GM23248 (cell line): ENCODE measurements at regions not wholly inside any gene's neighbourhood (a gene's known extent, or its start where the extent isn't known, plus 50 kb on each side); places are given as distances from the start of the nearest gene placed in this dataset.

Experiments used
- EZH2 ChIP-seq: fragments of 200-600 bp; sonication (generic); IDR thresholded peaks from 2 replicates; pipeline ENCODE4 v1.6.1; 2018; ENCODE audit warnings: antibody characterized with exemption, mild to moderate bottlenecking; ENCODE audit not compliant: insufficient read depth, poor library complexity, severe bottlenecking
- EZH2phosphoT487 ChIP-seq: fragments of 200-600 bp; sonication (generic); IDR thresholded peaks from 2 replicates; pipeline ENCODE4 v1.6.1; 2018; ENCODE audit warnings: antibody characterized with exemption, moderate library complexity, mild to moderate bottlenecking, low read depth; ENCODE audit not compliant: insufficient read depth

- TF ChIP-seq EZH2 (no peak), EZH2phosphoT487 (no peak)
These were observed 57.9 kb upstream of the STK38L start for GRCh38 chr12:27186022-27186839.
